Esophagus squamous epithelium (tissue), 4 donors: ENCODE measurements at regions not wholly inside any gene's neighbourhood (a gene's known extent, or its start where the extent isn't known, plus 50 kb on each side); places are given as distances from the start of the nearest gene placed in this dataset.

Source experiments
- POLR2A ChIP-seq, 4 donors: fragments of 450-650 bp; IDR thresholded peaks; one replicate each; pipeline ENCODE4 v1.6.1; 2017; ENCODE audit warnings: antibody characterized with exemption in 4 of 4, mild to moderate bottlenecking in 4 of 4, moderate library complexity in 3 of 4
- TF ChIP-seq, protein P1 (sequence below), 6 experiments: fragments of 450-650 bp in 4 of 6; fragments of 200-600 bp in 2 of 6; sonication (generic) in 2 of 6; IDR thresholded peaks; one replicate each; pipeline ENCODE4 v1.5.1; 2016 to 2019; ENCODE audit warnings: antibody characterized with exemption in 6 of 6, mild to moderate bottlenecking in 4 of 6, moderate library complexity in 4 of 6

DNA sequence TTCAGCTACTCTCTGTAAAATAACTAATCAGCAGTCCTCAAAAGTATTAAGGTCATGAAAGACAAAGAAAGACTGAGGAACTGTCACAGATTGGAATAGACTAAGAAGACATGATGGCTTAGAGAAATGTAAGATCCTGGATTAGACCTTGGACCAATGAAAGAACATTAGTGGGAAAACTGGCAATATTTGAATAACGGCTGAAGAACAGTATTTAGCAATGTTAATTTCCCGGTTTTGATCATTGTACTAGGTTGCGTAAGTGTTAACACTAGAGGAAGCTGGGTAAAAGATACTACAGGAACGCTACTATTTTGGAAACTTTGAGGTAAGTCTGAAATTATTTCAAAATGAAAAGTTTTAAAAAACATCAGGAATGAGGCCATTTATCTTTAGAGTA lies 98.8 kb upstream of the RESF1 start:
- TF ChIP-seq, protein P1, sequence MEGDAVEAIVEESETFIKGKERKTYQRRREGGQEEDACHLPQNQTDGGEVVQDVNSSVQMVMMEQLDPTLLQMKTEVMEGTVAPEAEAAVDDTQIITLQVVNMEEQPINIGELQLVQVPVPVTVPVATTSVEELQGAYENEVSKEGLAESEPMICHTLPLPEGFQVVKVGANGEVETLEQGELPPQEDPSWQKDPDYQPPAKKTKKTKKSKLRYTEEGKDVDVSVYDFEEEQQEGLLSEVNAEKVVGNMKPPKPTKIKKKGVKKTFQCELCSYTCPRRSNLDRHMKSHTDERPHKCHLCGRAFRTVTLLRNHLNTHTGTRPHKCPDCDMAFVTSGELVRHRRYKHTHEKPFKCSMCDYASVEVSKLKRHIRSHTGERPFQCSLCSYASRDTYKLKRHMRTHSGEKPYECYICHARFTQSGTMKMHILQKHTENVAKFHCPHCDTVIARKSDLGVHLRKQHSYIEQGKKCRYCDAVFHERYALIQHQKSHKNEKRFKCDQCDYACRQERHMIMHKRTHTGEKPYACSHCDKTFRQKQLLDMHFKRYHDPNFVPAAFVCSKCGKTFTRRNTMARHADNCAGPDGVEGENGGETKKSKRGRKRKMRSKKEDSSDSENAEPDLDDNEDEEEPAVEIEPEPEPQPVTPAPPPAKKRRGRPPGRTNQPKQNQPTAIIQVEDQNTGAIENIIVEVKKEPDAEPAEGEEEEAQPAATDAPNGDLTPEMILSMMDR (IDR thresholded peaks at IDR 0.05), result no peak
- no peak for TF ChIP-seq POLR2A (IDR thresholded peaks at IDR 0.05)
